Spinal cord (tissue), 9 donors: ENCODE measurements at regions not wholly inside any gene's neighbourhood (a gene's known extent, or its start where the extent isn't known, plus 50 kb on each side); places are given as distances from the start of the nearest gene placed in this dataset.

ENCODE experiments used
- DNase-seq, 6 donors: peaks; one replicate each; pipeline versions ENCODE4 v3.0.0 to v3.0.0-alpha.2; 2013 to 2015; ENCODE audit warnings: low spot score in 6 of 6, low read depth in 4 of 6
- H3K27ac ChIP-seq: one replicate; pipeline ENCODE4 v1.5.1; 2013; ENCODE audit warnings: low read depth, low read length, control low read depth
- H3K27me3 ChIP-seq: one replicate; pipeline ENCODE4 v1.6.1; 2013; ENCODE audit warnings: low read length; ENCODE audit not compliant: control insufficient read depth, insufficient read depth
- H3K36me3 ChIP-seq: one replicate; pipeline ENCODE4 v1.6.1; 2013; ENCODE audit warnings: low read length; ENCODE audit not compliant: control insufficient read depth, insufficient read depth
- H3K4me1 ChIP-seq: one replicate; pipeline ENCODE4 v1.6.1; 2013; ENCODE audit warnings: low read length; ENCODE audit not compliant: control insufficient read depth, insufficient read depth
- H3K4me3 ChIP-seq: one replicate; pipeline ENCODE4 v1.5.1; 2013; ENCODE audit warnings: low read depth, low read length, control low read depth
- H3K9me3 ChIP-seq: one replicate; pipeline ENCODE4 v1.6.1; 2013; ENCODE audit warnings: low read length; ENCODE audit not compliant: control insufficient read depth, insufficient read depth
- WGBS: methylation state at CpG from one replicate; pipeline ENCODE4 v1.1.5; 2013; ENCODE audit warnings: missing lambda C conversion rate; ENCODE audit not compliant: insufficient coverage; 5-methylcytosine and 5-hydroxymethylcytosine counted together
- donor health status: healthy.

DNA sequence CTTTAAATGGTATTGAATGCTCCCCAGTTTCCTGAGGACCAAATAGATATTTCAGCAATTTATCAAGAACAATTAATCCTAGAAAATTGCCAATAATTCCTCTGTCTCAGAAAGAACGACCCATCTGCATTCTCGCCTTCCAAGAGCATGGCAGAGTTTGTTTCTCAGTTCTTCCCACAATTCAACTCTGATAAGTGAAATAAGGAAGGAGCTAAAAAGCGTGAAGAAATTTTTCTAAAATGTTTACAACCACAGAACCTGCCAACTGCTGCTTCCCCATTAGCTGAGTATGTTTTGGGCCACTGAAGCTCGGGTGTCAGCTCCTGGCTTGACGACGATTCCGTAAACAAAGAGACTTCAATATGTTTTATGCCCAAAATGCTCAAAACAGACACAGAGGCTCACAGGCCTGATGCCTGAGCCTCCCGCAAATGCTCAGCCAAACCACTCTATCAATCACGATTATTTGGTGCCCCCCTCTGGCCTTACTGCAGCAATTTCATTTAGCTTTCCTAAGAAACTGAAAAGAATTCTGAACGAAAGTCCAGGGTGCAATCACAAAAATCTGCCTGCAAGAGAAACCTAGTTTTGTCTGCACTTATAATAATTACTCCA lies 259.2 kb upstream of the CCDC54 start:
- Histone ChIP-seq H3K4me1 (peaks cover 4% of the 10 kb centered on the region), H3K9me3 (no peaks in the 10 kb centered on the region), H3K36me3 (no peaks in the 10 kb centered on the region), H3K27ac (no peak overlapping the region), H3K27me3 (no peaks in the 10 kb centered on the region), H3K4me3 (no peak overlapping the region)
- 3% methylated on average over 6 of the region's 10 CpGs for WGBS
- peak; percentile 55 to 93 (median 66) for DNase-seq

DNA sequence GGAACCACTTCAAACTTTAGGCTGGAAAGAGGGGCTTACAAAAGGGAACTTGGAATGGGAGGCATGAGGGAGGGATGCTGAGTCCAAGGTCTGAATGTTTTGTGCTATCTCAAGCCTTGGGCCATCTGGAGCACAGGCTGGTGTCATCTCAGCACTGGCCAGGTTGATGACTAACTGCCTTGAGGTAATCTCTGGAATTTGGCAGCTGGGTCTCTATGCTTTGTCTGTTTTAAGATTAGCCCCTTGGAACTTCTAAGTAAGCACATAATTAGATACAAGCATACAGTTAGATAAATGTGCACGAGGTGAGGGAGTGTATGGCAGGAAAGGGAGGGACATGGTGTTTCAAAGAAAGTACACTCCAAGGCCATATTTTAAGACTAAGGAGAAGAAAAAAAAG lies 252.4 kb upstream of the CCDC54 start:
- no peaks in the 10 kb centered on the region for H3K27me3 ChIP-seq

DNA sequence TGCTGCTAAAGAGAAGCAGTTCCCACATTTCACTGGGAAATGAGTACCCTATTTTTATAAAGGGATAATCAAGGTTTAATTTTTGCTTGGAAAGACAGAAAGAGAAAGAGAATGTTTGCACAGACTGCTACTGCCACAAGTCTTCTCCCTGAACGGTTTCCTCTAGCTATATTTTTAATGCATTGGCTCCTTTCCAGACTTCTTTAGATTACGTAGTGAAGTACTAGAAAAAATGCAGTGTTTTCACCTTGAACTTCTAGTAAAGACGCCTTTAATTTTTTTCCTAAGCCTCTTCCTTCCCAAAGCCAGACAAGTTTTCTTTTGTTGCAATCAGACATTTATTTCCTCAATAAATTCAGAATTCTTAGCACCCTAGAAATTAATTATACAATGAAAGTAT lies 248.3 kb upstream of the CCDC54 start:
- no peaks in the 10 kb centered on the region for H3K36me3 ChIP-seq
- H3K4me3 ChIP-seq: no peak overlapping the region
- no CpG with 5 or more reads among the region's 3 CpGs for whole genome bisulfite sequencing
- no peaks in the 10 kb centered on the region for H3K9me3 ChIP-seq
- DNase-seq: peak in 1 of 6 donors; percentile 60
- H3K4me1 ChIP-seq: no peaks in the 10 kb centered on the region
- no peaks in the 10 kb centered on the region for H3K27me3 ChIP-seq
- H3K27ac ChIP-seq: no peak overlapping the region

More for the DNA sequence above, 252.4 kb upstream of the CCDC54 start:
- peak in 1 of 6 donors; percentile 5 for DNase-seq
- Histone ChIP-seq H3K4me3 (no peak overlapping the region), H3K27ac (no peak overlapping the region), H3K36me3 (no peaks in the 10 kb centered on the region), H3K9me3 (no peaks in the 10 kb centered on the region), H3K4me1 (no peaks in the 10 kb centered on the region)
- no CpG with 5 or more reads among the region's 1 CpG for WGBS

DNA sequence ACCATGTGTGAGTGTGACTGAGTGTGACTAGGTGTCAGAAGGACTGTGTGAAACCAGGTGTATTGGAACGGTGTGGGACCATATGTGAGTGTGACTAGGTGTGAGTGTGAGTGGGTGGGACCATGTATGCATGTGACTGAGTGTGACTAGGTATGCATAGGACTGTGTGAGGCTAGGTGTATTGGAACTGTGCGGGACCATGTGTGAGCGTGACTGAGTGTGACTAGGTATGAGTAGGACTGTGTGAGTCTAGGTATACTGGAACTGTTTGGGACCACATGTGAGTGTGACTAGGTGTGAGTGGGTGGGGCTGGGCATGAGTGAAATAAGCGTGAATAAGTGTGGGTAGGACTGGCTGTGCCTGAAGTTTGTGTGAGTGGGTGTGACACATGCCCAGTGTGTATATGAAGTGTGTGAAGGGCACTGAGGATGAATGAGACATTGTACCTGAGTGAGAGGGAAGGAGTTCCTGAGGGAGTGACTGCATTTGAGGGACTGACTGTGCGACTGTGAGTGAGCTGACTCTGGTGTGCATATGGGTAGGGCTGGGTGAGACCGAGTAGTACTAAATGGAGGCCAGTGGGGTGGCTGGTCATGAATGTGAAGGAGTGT lies 247.0 kb upstream of the CCDC54 start:
- H3K9me3 ChIP-seq: no peaks in the 10 kb centered on the region

DNA sequence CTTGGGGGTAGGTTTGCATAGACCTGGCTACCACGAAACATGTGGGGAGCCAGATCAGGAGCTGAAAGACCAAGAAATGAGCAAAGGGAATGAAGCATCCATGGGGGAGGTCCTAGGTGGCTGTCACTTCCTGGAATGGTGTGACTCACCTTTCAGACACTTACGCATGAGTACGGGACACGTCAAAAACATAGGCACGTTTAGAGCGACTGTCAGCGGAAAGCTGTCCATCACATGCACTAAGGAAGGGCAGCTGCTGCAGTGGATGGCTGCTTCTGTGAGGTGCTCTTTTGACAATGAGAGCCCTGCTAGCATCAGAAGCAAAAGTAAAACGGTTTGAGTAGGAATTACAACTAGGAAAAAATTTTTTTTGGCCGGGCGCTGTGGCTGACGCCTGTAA lies 244.6 kb upstream of the CCDC54 start:
- Histone ChIP-seq H3K36me3 (no peaks in the 10 kb centered on the region), H3K27ac (no peak overlapping the region), H3K4me3 (no peak overlapping the region), H3K4me1 (no peaks in the 10 kb centered on the region), H3K9me3 (no peaks in the 10 kb centered on the region), H3K27me3 (no peaks in the 10 kb centered on the region)
- WGBS: 95% methylated on average over 11 of the region's 11 CpGs
- no peak for DNase-seq

More for the DNA sequence above, 247.0 kb upstream of the CCDC54 start:
- Histone ChIP-seq H3K4me3 (no peak overlapping the region), H3K27ac (no peak overlapping the region), H3K27me3 (no peaks in the 10 kb centered on the region), H3K36me3 (no peaks in the 10 kb centered on the region), H3K4me1 (no peaks in the 10 kb centered on the region)
- DNase-seq: no peak
- 98% methylated on average over 6 of the region's 6 CpGs for WGBS

DNA sequence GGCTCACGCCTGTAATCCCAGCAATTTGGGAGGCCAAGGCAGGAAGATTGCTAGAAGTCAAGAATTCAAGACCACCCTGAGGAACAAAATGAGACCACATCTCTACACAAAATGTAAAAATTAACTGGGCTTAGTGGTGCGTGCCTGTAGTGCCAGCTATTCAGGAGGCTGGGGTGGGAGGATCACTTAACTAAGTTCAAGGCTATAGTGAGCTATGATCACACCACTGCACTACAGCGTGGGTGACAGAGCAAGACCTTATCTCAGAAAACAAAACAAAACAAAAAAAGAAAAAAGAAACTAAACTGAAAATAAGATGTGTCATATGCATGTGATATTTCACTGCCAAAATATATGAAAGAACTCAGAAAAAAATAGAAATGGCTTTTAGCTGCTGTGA lies 243.3 kb upstream of the CCDC54 start:
- Histone ChIP-seq H3K9me3 (no peaks in the 10 kb centered on the region), H3K27me3 (no peaks in the 10 kb centered on the region), H3K4me3 (no peak overlapping the region), H3K27ac (no peak overlapping the region), H3K4me1 (no peaks in the 10 kb centered on the region), H3K36me3 (no peaks in the 10 kb centered on the region)
- DNase-seq: no peak
- no CpG with 5 or more reads among the region's 3 CpGs for WGBS

DNA sequence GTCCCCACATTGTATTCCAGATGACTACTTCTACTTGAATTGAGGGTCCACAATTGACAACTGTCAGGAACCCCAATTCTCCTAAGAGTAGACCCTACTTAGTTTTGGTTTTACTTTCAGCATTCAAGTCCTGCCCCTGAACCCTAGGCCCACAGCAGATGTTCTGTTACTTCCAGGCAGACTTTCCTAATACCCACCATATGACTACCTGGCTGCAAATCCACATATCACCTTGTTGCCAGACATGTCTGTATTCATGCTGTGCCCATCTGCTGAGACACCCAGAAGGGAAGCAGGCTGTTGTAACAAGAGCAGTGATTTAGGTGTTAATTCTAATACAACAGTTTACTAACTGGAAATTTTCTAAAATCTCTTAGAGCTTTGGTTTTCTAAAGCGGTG lies 235.1 kb upstream of the CCDC54 start:
- no CpG with 5 or more reads among the region's 1 CpG for WGBS
- Histone ChIP-seq H3K4me1 (no peaks in the 10 kb centered on the region), H3K27ac (no peak overlapping the region), H3K27me3 (no peaks in the 10 kb centered on the region), H3K36me3 (no peaks in the 10 kb centered on the region), H3K9me3 (no peaks in the 10 kb centered on the region), H3K4me3 (no peak overlapping the region)
- DNase-seq: peak in 1 of 6 donors; percentile 39

DNA sequence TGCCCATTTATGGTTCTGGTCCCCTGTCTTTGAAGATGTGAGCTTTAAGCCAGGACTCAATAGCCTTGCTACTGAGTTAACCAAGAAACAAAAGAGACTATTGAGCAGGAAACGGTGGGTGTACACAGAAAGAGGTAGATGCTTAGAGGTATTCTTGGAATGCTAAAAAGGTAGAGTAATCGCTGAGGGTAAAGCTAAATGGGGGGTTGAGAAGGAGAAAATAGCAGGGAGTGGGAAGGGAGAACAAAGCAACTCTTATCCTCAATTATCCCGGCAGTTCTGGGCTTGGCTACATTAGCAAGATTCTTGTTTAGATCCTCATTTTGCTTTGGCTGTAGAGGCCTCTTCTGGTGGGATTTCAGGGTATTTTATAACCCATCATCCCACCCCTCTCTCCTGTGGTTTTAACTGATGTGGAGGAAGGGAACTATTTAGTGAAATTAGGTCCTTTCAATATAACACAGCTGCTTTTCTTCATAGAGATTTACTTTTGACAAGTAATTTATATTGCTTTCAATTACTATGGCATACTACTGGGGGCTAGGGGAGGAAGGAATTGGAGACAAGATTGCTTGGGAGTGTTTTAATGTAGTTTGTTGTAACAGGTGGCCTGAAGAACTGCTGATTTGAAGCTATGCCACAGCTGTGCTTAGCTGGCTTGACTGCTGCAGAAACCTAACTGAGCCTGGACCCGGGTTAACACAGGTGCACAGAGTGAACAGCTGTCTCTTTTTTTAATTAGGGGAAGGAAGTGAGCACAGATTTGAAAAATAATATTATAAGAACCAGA lies 234.3 kb upstream of the CCDC54 start:
- Histone ChIP-seq H3K27ac (no peak overlapping the region), H3K9me3 (no peaks in the 10 kb centered on the region), H3K4me1 (no peaks in the 10 kb centered on the region), H3K4me3 (no peak overlapping the region), H3K27me3 (no peaks in the 10 kb centered on the region), H3K36me3 (no peaks in the 10 kb centered on the region)
- DNase-seq: peak in 2 of 6 donors; percentile 39 to 61
- WGBS: 13% methylated on average over 1 of the region's 4 CpGs

DNA sequence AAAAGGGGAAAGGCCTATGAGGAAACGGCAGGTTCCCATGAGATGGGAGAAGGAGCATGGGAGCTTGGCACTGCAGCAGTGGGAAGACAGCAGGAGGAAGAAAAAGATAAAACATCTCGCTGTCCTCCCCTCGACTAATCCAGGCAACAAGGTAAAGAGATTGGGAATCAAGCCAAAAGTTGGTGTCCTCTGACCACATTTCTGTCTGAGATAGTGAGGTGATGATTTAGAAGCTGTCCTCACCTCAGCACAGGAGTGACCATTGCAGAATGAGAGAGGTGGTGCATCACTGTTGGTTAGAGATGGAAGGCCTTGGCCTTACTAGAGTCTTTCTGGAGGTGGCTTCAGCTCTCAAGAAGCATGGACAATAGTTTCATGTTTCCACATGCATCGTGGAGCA lies 226.6 kb upstream of the CCDC54 start:
- Histone ChIP-seq H3K27me3 (no peaks in the 10 kb centered on the region), H3K4me1 (no peaks in the 10 kb centered on the region), H3K9me3 (no peaks in the 10 kb centered on the region), H3K36me3 (no peaks in the 10 kb centered on the region), H3K4me3 (no peak overlapping the region), H3K27ac (no peak overlapping the region)
- WGBS: 100% methylated on average over 4 of the region's 4 CpGs
- no peak for DNase-seq
